HG03571 (cell line): ENCODE measurements at regions not wholly inside any gene's neighbourhood (a gene's known extent, or its start where the extent isn't known, plus 50 kb on each side); places are given as distances from the start of the nearest gene placed in this dataset.
"Not testable (repeated sequence)": the region's sequence is repeated elsewhere in the genome, so short reads cannot be mapped to it uniquely, and the experiment has no call there.

ENCODE experiments used
- ATAC-seq: cut with Tn5 transposase; IDR thresholded peaks from one replicate; pipeline ENCODE4 v1.9.1; 2021; ENCODE audit not compliant: unreplicated experiment

DNA sequence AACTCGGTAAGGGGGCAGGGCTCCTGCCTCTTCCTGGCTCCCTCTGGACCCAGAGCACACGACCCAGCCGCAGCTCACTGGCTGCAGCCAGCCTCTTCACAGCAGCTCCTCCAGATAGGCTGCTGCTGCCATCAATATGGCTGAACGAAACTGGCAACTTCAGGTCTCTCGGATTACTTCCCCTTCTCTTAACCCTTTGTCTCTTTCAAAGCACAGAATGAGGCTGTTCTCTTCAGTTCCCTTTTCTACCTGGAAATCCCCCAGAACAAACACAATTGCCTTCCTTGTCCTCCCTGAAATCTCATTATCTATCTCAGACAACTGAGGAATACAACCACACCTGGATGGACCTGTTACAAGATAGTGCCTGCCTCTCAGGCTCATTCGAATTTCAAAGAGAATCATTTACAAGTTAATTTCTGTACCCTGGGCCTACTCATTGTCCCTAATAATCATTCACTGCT is 193.4 kb upstream of the MBL2 start:
- ATAC-seq: peak; percentile 98

DNA sequence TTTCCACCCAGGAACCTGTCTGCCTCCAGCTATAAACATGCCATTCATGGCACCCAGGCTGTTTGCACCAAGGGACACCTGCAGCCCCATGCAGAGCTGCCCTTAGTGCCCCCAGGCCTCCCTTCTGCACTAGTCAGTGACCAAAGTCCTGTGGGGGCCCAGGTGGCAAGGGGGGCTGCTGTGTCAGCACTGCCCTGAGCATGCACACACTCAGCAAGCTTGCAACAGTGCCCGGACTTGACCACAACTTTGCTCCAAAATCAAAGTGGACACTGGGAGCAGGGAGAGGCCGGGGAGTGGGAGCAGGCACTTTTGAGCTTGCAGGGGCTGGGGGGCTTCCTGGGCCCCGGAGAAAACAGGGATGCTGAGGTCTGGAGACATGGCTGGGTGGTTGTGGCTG is 192.9 kb upstream of the MBL2 start:
- ATAC-seq: peak; percentile 7

DNA sequence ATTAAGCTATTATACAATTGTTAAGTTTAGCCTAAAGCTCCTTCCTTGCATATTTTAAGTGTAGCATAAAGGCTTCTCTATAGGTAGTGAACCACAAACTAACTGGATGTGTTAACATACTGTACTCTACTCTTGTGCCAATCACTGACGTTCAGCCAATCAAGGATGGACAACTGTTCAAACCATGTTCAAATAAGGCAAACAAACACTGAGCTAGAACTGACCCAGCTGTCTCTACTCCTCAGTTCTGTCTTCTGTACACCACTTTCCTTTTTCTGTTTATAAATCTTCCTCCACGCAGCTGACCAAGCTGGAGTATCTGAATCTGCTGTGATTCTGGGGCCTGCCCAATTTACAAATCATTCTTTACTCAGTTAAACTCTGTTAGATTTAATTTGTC is 188.7 kb upstream of the MBL2 start:
- no peak for ATAC-seq

DNA sequence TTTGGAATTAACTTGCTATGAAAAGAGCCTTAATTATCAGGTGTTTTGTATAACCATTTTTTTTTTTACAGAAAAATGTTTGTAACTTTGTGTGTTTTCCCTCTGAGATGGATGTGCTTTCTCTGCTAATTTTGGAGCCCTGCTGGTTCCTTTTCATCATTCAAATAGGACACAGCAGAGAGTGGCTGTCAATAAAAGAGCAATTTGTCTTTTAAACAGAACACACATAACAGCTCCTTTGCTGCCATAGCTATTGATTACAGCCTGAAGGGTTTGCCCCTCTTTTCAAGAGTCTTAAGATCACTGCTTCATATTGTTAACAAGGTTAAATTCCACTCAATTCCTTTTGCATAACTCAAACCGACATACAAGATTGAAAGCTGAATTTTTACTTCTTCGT is 187.2 kb upstream of the MBL2 start:
- no peak for ATAC-seq

DNA sequence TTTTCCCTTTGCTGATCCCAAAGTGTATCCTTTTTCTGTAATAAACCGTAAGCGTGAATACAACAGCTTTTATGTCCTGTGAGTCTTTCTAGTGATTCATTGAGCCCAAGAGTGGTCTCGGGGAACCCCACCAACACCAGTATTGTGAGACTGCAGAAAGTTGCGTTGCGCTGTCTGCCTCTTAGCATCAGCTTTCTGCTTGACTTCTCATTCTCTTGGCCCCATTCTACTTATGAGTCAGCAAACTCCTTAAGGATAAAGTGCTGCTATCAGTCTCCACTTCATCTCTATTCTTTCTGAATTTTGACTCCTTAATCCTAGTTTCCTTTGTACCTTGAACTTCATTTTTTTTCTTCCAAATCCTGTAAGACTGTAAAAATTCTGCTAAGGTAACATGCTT is 184.3 kb upstream of the MBL2 start:
- ATAC-seq: no peak

DNA sequence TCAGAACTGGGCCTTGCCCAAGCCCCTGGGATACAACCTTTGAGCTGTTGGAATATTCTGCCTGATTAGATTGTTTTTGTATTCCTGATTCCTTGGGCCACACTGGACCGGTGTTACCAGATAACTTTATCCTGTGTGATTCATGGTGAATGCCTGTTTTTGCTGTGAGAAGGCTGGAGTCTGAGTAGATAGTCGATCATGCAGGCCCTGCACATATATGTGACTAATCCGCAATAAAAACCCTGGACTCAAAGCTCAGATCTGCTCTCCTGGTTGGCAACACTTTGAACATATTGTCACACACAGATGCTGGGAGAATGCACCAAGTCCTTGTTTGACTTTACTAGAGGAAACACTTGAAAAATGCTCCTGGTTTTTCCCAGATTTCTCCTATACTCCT is 183.9 kb upstream of the MBL2 start:
- no peak for ATAC-seq

DNA sequence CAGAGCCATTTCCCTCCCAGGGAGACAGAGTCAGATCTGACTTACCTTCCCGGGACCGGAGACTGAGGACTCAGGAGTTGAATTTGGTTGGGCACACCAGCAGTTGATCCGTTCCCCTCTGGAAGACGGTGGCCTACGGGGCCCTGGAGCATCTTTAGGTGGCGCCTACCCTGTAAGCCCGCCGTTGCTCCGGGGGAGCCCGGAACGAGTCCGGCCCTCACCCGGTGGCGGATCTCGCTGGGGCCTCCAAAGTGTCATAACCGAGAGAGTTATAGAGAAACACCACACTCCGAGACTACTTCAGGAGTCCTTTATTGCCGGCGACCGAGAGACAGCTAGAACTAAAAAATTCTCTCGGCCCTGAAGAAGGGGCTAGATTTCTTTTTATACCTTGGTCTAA is 182.8 kb upstream of the MBL2 start:
- ATAC-seq: no peak

DNA sequence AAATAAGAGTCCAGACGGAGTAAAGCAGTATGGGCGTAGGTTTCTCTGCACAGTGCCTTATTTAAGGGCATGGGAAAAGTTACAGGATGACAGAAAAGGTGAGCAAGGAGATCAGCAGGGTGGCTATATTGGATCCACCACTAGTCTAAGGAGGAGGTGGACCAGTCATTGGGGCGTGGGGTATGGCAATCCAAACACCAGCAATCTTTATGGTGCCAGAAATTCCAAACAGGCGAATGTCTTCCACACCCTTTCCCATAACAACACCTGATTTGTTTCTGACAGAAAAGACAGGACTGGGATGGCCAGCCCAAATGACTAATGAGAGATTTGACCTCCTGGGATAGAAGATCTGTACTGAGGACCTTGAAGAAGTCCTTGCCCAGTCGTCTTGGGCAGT is 181.8 kb upstream of the MBL2 start:
- ATAC-seq: no peak

DNA sequence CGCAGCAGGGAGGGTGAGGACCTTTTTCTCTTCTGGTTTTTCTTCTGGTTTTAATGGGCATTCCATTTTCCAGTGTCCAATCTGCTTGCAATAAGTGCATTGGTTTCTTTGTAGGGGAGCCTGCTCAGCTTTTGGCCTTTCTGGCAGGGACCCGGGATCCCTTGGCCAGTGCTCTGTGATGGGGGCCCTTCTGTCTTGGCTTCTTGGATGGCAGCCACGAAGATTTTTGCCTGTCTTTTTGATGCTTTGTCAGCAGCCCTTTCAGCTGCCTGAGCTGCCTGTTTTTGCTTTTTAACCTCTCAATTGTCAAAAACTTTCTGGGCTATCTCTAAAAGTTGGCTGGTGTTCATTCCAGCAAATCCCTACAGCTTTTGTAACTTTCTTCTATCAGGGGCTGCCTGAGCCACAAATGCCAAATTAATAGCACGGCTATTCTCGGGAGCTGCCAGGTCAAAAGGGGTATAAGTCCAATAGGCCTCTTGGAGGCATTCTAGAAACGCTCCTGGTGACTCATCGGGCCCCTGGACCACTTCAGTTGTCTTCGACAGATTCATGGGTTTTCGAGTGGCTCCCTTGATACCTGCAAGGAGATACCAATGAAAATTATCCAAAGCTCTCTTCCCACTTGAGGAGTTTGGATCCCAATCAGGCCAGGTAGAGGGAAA is 179.9 kb upstream of the MBL2 start:
- ATAC-seq: no peak

DNA sequence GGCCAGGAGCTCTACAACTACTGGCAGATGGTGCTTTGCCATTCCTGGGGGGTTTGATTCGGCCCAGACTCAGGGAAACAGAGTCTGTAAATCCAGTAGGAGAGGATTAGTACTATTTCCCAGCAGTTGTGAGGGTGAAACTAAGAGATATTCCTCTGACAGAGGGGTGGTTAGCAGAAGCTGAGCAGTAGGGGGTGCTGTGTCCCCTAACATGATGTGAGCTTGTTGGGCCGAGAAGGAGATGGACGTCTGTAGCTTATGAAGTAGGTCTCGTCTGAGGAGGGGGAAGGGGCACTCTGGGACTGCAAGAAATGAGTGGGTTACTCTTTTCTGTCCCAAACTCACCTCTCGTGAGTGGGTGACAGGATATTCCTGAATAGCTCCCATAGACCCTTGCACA is 179.2 kb upstream of the MBL2 start:
- peak; percentile 85 for ATAC-seq

DNA sequence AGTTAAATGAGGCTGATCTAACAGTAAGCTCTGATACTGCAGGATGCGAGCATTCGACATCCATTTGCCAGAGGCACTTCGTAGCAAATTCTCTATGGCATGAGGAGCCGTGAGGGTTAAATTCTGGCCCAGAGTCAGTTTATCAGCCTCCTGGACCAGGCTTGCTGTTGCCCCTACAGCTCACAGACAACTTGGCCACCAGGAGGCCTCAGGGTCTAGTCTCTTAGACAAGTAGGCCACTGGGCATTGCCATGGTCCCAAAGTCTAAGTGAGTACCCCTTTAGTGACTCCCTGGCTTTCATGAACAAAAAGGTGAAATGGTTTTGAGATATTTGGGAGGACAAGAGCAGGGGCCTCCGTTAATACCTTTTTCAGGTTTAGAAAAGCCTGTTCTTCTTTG is 178.0 kb upstream of the MBL2 start:
- ATAC-seq: no peak

DNA sequence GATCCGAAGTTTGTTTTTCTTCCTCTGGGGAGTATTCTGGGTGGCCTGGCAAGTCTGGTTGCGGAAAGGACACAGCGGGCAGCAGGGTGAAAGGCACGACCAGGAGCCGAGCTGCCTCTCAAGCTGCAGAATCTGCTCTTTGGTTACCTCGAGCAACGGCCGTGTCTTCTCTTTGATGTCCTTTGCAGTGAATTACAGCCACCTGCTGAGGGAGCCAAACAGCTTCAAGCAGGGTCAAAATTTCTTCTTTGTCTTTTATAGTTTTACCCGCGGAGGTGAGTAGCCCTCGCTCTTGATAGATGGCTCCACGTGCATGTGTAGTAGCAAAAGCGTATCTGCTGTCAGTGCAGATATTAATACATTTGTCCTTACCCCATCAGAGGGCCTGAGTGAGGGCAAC is 177.3 kb upstream of the MBL2 start:
- no peak for ATAC-seq

DNA sequence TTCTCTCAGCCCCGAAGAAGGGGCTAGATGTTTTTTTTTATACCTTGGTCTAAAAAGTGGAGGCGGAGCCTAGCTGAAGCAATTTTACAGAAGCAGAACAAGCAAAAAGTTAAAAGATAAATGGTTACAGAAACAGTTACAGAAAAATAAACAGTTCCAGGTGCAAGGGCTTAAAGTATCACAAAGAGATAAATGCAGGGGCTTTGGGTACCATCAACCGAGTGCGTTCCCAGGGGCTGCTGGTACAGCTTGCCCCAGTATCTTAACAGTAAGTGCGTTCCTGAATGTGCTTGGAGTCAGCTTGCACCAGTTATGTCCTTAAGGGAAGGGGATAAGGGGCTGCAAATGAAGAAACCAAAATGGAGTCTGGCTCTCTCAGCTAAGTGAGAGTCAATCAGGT is 173.9 kb upstream of the MBL2 start:
- ATAC-seq: no peak

DNA sequence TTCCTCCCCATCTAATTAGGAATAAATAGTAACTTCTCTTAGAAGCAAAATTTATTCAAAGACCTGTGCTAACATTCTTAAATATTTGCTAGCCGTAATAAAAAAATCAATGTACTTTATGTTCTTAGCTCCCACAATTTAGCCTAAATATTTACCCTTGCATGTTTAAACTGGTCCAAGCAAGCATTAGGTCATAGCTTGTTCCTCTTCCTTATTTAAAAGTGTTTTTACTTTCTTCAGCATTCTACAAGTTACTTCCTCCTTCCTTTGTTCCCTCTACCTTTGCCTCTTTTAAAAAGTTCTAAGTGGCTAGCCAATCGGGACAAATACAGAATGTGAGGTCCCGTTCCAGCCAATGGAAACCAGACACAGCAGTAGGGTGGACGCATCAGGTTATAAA is 172.9 kb upstream of the MBL2 start:
- not testable (repeated sequence) for ATAC-seq

DNA sequence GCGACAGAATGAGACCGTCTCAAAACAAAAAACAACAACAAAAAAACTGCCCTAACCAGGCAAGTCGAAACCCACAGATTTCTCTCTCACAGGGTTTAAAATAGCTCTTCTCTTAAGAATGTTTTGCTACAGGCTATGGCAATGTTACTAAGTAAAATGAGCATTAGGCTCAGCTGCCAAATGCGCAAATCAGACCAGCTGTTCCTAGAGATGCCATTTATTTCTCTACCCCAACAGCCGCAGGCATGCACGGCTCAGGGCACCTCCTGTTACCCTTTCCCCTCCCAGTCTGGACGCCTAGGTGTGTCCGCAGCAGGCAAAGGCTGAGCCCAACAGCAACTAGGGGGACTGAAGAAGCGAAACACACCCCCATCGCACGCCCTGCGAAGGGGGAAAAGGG is 168.3 kb upstream of the MBL2 start:
- ATAC-seq: no peak

DNA sequence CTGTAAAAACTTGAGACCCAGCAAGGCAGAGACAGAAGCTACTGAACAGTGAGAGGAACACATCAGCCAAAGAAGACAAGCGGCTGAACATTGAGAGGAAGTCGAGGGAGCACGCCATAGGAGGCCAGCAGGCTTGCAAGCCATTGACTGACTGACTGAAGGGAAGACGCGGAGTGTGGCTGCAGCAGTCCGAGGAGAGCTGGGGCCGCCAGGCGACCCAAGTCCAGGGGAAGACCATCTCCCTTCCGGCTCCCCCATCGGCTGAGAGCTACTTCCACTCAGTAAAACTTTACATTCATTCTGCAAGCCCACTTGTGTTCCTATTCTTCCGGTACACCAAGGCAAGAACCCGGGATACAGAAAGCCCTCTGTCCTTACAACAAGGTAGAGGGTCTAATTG is 167.3 kb upstream of the MBL2 start:
- no peak for ATAC-seq

DNA sequence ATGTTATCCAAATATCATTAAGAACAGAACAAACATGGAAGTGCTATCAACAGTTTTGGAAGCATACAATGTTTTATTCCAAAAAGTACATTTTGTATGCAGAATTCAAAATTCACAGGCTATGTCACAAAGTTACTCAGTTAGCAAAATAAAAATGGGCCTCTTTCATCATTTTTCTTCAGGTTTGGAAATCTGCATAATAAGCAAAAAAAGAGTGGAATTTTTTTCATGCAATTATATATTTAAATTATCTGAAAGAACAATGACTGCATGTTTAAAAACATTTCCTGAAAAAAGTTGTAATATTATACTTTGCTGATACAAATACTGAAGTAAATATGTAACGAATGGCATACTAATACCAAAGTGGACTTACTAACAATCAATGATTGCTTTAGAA is 161.2 kb upstream of the MBL2 start:
- ATAC-seq: no peak

DNA sequence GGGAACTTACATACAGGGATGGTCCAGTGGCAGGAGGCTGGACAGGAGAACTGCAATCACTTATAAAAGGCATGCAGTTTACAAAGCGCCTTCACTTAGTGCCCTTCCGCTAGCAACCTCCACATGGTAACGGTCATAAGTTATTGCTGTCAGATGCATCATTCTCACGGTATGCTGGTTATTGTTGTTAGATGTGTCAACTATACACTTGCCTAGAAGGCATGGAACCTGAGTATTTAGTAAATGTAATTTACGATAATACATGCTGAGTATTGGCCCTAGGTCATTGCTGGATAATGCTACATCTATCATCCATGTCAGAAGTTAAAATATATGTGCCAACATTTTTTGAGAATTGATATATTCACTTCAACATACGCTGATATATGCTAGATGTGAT is 155.1 kb upstream of the MBL2 start:
- no peak for ATAC-seq

DNA sequence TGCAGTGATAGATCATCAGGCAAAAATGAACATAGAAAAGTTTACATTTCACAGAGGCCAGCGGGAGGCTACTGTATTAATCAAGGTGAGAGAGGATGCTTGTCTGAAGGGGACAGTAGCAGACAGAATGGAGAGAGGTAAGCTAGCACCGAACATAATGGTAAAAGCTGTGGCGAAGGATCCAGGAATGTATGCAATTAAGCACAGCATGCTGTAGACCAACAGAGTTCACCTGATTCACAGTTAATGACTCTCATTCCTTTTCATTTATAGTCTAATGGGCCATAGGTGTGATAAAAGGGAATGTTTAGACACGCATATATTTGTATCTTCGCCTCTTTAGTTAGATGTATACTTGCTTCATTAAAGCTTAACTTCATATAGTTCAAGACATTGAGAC is 150.9 kb upstream of the MBL2 start:
- ATAC-seq: no peak

DNA sequence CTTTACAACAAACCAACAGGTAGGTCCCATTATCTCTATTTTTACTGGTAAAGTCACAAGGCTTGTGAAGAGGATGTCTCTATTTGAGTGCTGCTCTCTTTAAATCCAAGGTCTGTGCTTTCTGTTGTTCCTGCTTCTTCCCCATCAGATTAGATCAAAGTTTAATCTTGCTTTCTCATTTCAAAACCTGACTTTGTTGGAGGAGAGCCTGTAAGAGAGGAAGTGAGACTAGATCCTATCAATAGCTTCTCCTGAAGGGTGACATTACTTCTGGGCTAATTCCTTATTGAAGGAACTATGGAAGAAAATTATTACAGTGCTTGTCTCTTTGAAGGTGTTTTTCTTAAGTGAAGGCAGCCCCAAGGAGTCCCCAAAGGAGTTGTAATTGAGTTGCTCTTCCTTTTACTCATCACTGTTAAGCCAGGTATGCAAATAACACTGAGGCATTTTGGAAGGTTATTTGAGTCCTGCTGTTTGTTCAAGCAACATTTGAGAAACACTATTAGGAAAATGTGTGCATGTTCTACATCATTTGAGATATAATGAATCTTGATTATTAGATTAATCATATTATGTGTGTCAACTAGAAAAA is 146.2 kb upstream of the MBL2 start:
- ATAC-seq: no peak

DNA sequence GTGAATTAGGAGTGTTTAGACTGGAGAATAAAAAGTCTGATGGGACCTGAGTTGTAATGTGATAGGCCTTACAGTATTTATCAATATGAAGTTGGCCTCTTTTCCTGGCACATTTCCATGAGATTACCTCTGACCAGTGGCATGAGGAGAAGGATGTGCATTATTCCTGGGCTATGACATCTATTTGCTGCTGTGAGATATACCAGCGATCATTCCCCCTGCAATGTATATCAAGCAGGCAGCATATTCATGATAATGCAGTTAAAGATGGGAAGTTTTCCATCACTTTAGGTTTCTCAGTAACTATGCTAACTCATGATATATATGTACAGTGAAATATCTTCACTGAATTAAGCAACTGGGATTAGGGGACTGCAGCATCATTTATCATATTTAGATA is 142.8 kb upstream of the MBL2 start:
- ATAC-seq: no peak

DNA sequence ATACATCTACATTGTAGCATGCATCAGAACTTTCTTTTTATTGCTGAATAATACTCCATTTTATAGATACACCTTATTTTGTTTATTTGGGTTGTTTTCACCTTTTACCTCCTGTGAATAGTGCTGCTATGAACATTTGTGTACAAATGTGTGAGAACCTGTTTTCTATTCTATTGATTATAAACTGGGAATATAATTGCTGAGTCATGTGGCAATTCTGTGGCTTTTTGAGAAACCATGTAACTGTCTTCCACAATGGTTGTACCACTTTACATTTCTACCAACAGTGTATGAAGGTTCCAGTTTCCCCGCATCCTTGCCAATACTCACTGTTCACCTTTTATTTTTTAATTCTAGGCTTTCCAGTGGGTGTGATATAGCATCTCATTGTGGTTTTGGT is 138.6 kb upstream of the MBL2 start:
- ATAC-seq: no peak

DNA sequence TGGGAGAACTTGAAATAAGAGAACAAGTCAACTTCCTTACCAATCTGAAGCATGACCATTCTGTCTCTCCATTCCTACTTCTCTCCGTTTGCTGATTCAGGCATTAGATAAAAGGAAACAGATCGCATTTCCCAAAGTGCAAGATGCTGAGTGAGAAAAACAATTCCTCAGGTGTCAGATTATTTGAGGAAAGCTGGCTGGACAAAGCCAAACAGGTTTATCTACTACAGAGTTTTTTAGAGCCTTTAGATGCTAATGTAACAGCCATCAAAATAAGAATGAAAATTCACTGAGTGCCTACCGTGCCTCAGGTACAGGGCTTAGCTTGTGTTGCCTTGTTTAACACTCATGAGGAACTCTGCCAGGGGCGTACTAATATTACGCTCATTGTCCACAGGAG is 135.9 kb upstream of the MBL2 start:
- ATAC-seq: no peak
